Stomach (tissue), 8 donors: ENCODE measurements at regions not wholly inside any gene's neighbourhood (a gene's known extent, or its start where the extent isn't known, plus 50 kb on each side); places are given as distances from the start of the nearest gene placed in this dataset.
A peak's percentile ranks its signal among the peaks of the same experiment; 100 is the strongest.

Source experiments
- DNase-seq, 2 donors: peaks; one replicate each; pipeline versions ENCODE4 v3.0.0 to v3.0.0-alpha.2; 2013 to 2019
- H3K27ac ChIP-seq, 5 donors: fragments of 200-600 bp in 4 of 5; sonication (generic) in 4 of 5; one replicate each; pipeline ENCODE4 v1.5.1; 2013 to 2019; ENCODE audit warnings: mild to moderate bottlenecking in 1 of 5, moderate library complexity in 1 of 5
- H3K27me3 ChIP-seq, 3 donors: fragments of 200-600 bp; sonication (generic); one replicate each; pipeline ENCODE4 v1.5.1; 2017 to 2019; ENCODE audit warnings: mixed run types in 1 of 3
- H3K36me3 ChIP-seq, 4 donors: fragments of 200-600 bp; sonication (generic); 1 replicate in 3 of 4; 2 replicates in 1 of 4; pipeline ENCODE4 v1.5.1; 2016 to 2019
- H3K4me1 ChIP-seq, 4 donors: fragments of 200-600 bp; sonication (generic); one replicate each; pipeline ENCODE4 v1.5.1; 2016 to 2019
- H3K4me3 ChIP-seq, 4 donors: fragments of 200-600 bp; sonication (generic) in 3 of 4; one replicate each; pipeline ENCODE4 v1.5.1; 2016 to 2019; ENCODE audit warnings: mild to moderate bottlenecking in 1 of 4
- H3K9me3 ChIP-seq, 4 donors: fragments of 200-600 bp; sonication (generic); one replicate each; pipeline ENCODE4 v1.5.1; 2016 to 2019
- EP300 ChIP-seq: sonication (generic); formaldehyde crosslinking; IDR thresholded peaks from one replicate; pipeline ENCODE4 v1.6.1; 2017; ENCODE audit warnings: antibody characterized with exemption
- POLR2A ChIP-seq, 4 donors: fragments of 450-650 bp; IDR thresholded peaks; one replicate each; pipeline ENCODE4 v1.6.1; 2016; ENCODE audit warnings: antibody characterized with exemption in 4 of 4, control low read depth in 2 of 4, mild to moderate bottlenecking in 1 of 4, moderate library complexity in 1 of 4
- POLR2AphosphoS5 ChIP-seq, 3 donors: sonication (generic); formaldehyde crosslinking; IDR thresholded peaks; one replicate each; pipeline ENCODE4 v1.6.1; 2016; ENCODE audit warnings: antibody characterized with exemption in 3 of 3
- WGBS, 5 donors: extraction: QIAGEN DNeasy Blood & Tissue Kit in 3 of 5; methylation state at CpG; one replicate each; pipeline versions ENCODE4 v1.1.5 to v1.1.7; 2013 to 2018; 5-methylcytosine and 5-hydroxymethylcytosine counted together
- intact Hi-C: fragments of 100-400 bp; cut with DNase I; formaldehyde crosslinking; loops from one replicate; pipeline ENCODE4 v1.15.1; 2023; ENCODE audit warnings: low total_unique reads
- TF ChIP-seq, protein P1 (sequence below), 7 experiments: fragments of 450-650 bp in 4 of 7; fragments of 200-600 bp in 3 of 7; sonication (generic) in 3 of 7; IDR thresholded peaks; one replicate each; pipeline ENCODE4 v1.5.1; 2016 to 2019; ENCODE audit warnings: antibody characterized with exemption in 7 of 7, control low read depth in 2 of 7, mild to moderate bottlenecking in 1 of 7
- donor health status: healthy with polysubstance abuse.
- donor health status: Bipolar disorder and iron deficiency.
- donor health status: healthy.

DNA sequence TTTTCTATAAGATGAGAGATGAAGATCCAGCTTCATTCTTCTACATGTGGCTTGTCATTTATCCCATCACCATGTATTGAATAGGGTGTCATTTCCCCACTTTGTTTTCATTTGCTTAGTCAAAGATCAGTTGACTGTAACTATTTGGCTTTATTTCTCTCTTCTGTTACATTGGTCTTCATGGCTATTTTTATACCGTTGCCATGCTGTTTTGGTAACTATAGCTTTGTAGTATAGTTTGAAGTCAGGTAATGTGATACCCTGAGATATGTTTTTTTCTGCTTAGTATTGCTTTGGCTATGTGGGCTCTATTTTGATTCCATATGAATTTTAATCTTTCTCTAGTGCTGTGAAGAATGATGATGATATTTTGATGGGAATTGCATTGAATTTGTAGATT lies 514.3 kb downstream of the GBA3 start:
- WGBS, 5 donors = 71 to 92% (median 79%) methylated on average over 1 of the region's 1 CpG

DNA sequence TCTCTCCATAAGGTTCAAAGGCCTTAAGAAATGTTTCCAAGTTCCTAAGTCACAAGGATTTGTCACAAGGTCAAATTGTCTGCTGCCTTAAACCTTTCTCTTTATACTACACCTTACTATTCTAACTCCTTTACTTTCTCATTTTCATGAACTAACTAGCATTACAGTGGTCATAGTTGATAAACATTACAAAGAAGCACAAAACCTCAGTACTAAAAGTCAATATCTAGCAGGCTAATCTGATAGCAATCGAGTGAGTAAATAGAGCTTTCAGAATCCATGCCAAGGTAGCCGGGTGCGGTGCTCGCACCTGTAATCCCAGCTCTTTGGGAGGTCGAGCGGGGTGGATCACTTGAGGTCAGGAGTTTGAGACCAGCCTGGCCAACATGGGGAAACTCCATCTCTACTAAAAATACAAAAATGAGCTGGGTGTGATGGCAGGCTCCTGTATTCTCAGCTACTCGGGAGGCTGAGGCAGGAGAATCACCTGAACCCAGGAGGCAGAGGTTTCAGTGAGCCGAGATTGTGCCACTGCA lies 510.0 kb downstream of the GBA3 start:
- peaks cover 0 to 5% (median 0%) of the 10 kb centered on the region in 4 donors for H3K4me1 ChIP-seq
- H3K4me3 ChIP-seq = no peak overlapping the region
- peaks cover 0 to 18% (median 11%) of the 10 kb centered on the region in 4 donors for H3K9me3 ChIP-seq
- no peaks in the 10 kb centered on the region for H3K27me3 ChIP-seq
- H3K36me3 ChIP-seq = no peaks in the 10 kb centered on the region
- H3K27ac ChIP-seq = no peak overlapping the region
- DNase-seq = peak in 1 of 2 donors; percentile 10
- TF ChIP-seq, protein P1, sequence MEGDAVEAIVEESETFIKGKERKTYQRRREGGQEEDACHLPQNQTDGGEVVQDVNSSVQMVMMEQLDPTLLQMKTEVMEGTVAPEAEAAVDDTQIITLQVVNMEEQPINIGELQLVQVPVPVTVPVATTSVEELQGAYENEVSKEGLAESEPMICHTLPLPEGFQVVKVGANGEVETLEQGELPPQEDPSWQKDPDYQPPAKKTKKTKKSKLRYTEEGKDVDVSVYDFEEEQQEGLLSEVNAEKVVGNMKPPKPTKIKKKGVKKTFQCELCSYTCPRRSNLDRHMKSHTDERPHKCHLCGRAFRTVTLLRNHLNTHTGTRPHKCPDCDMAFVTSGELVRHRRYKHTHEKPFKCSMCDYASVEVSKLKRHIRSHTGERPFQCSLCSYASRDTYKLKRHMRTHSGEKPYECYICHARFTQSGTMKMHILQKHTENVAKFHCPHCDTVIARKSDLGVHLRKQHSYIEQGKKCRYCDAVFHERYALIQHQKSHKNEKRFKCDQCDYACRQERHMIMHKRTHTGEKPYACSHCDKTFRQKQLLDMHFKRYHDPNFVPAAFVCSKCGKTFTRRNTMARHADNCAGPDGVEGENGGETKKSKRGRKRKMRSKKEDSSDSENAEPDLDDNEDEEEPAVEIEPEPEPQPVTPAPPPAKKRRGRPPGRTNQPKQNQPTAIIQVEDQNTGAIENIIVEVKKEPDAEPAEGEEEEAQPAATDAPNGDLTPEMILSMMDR (IDR thresholded peaks at IDR 0.05) = no peak
- TF ChIP-seq EP300 (no peak), POLR2AphosphoS5 (IDR thresholded peaks at IDR 0.05) (no peak), POLR2A (IDR thresholded peaks at IDR 0.05) (no peak)
- intact Hi-C loops = no loop called here
- WGBS, 5 donors = 47 to 72% (median 58%) methylated on average over 8 of the region's 8 CpGs

More for the DNA sequence above, 514.3 kb downstream of the GBA3 start:
- Histone ChIP-seq H3K9me3 (peaks cover 0 to 27% (median 15%) of the 10 kb centered on the region in 4 donors), H3K27ac (no peak overlapping the region), H3K4me3 (no peak overlapping the region), H3K4me1 (peaks cover 0 to 3% (median 0%) of the 10 kb centered on the region in 4 donors), H3K36me3 (no peaks in the 10 kb centered on the region), H3K27me3 (no peaks in the 10 kb centered on the region)
- no peak for DNase-seq
- TF ChIP-seq EP300 (no peak), POLR2A (IDR thresholded peaks at IDR 0.05) (no peak), POLR2AphosphoS5 (IDR thresholded peaks at IDR 0.05) (no peak)
- TF ChIP-seq, protein P1 (IDR thresholded peaks at IDR 0.05) = no peak
- intact Hi-C loops = no loop called here

DNA sequence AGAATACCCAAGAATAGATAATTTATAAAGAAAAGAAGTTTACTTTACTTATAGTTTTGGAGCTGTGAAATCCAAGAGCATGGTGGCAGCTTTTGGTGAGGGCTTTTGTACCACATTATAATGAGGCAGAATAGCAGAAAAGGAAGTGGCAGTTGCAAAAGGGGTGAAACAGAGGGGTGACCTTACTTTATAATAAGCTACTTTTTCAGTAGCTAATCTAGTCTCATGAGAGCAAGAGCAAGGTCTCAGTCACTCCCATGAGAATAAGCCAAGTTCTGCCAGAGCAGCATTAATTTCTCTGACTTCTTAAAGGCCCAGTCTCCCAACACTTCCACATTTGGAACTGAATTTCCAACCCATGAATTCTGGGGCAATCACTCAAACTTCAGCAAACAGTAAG lies 502.0 kb downstream of the GBA3 start:
- Histone ChIP-seq H3K36me3 (no peaks in the 10 kb centered on the region), H3K4me3 (no peak overlapping the region), H3K9me3 (no peaks in the 10 kb centered on the region), H3K4me1 (no peaks in the 10 kb centered on the region), H3K27ac (no peak overlapping the region), H3K27me3 (no peaks in the 10 kb centered on the region)
- intact Hi-C loops = no loop called here
- DNase-seq = no peak
- TF ChIP-seq POLR2AphosphoS5 (IDR thresholded peaks at IDR 0.05) (no peak), EP300 (no peak), POLR2A (IDR thresholded peaks at IDR 0.05) (no peak)
- TF ChIP-seq, protein P1 (IDR thresholded peaks at IDR 0.05) = no peak

DNA sequence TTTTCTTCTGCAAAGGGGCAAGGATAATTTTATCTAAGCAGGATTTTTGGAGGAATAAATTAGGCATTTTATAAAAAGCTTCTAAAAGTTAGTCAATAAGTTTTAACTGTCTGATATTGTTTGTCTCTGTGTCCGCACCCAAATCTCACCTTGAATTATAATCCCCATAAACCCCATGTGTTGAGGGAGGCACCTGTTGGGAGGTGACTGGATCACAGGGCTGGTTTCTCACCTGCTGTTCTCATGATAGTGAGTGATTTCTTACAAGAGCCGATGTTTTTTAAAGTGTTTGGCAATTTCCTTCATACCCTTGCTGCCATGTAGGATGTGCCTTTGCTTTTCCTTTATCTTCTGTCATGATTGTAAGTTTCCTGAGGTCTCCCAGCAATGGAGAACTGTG lies 481.4 kb downstream of the GBA3 start:
- no peaks in the 10 kb centered on the region for H3K9me3 ChIP-seq
- no peak overlapping the region for H3K4me3 ChIP-seq
- no peaks in the 10 kb centered on the region for H3K36me3 ChIP-seq
- H3K4me1 ChIP-seq = no peaks in the 10 kb centered on the region
- no peak overlapping the region for H3K27ac ChIP-seq
- intact Hi-C loops = no loop called here
- WGBS, 5 donors = 86 to 90% (median 87%) methylated on average over 2 of the region's 2 CpGs
- H3K27me3 ChIP-seq = no peaks in the 10 kb centered on the region
- TF ChIP-seq POLR2A (IDR thresholded peaks at IDR 0.05) = no peak
- TF ChIP-seq EP300 = no peak
- TF ChIP-seq, protein P1 (IDR thresholded peaks at IDR 0.05) = no peak
- no peak for TF ChIP-seq POLR2AphosphoS5 (IDR thresholded peaks at IDR 0.05)
- DNase-seq = no peak
